T-helper 1 cell (primary cell): ENCODE measurements at regions not wholly inside any gene's neighbourhood (a gene's known extent, or its start where the extent isn't known, plus 50 kb on each side); places are given as distances from the start of the nearest gene placed in this dataset.
"Not testable (repeated sequence)": the region's sequence is repeated elsewhere in the genome, so short reads cannot be mapped to it uniquely, and the experiment has no call there.

Experiments
- DNase-seq, 5 donors: peaks; one replicate each; pipeline ENCODE4 v3.0.0-alpha.2; 2012 to 2020

- no peak for DNase-seq
These were observed 152.8 kb downstream of the FSIP2 start for GRCh38 chr2:185891403-185891802.

DNA sequence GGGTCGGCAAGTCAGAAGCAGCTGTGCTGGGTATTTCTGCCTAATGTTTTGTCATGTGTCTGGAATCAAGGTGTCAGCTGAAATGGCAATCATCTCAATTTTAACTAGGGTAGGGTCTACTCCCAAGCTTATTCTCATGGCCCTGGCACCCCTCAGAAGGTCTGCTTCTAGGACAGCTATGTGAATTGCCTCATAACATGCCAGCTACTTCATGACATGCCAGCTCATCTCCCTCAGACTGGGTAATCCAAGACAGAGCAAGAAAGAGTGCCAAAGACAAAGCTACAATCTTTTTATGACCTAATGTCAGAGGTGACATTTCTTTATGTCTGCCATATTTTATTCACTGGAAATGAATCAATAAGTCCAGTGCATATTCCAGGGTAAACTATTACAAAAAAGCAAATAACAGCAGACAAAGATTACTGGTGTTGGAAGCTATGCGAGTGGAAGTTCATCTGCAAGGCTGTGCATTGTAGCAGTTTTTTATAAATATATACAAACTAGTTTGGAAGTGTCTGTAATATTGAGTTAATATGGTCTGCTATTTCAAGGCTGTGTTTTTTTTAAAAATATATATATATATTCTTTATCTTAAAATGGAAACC lies 153.3 kb downstream of the FSIP2 start:
- DNase-seq, result no peak

DNA sequence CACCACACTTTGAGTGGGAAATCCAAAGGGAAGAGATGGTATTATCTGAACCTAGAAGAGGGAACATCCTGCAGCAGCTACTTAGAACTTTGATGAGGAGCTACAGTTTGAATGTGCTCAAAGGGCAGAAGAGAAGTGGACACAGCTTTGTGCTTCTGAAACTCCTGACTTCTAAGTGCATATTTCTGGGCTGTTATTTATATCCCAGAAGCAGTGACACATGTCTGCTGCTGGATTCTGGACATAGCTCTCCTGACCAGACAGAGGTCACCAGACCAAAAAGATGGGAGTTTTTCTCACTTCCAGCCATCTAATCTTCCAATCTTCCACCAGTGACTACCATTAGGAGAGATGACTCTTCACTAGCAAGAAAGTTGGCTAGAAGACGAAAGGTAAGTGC lies 153.9 kb downstream of the FSIP2 start:
- DNase-seq, result no peak

DNA sequence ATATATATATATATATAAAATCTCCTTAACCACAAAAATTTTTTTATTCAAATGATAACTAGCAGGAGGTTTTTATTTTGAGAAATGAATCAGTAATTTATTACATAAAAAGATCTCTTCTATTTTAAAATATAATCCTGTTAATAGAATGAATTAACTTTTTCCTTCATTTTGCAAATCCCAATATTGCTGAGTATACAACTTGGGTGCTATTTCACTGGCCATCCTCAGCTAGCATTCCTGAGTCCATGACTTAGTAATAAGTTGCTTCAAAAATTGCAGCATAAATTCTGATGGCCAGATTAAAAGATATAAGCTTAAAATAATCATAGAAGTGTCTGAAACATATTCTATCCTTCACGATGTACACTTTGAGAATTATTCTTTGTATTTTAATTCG lies 155.6 kb downstream of the FSIP2 start:
- no peak for DNase-seq

GRCh38 chr2:185895828-185896693 lies 157.5 kb downstream of the FSIP2 start:
- no peak for DNase-seq

DNA sequence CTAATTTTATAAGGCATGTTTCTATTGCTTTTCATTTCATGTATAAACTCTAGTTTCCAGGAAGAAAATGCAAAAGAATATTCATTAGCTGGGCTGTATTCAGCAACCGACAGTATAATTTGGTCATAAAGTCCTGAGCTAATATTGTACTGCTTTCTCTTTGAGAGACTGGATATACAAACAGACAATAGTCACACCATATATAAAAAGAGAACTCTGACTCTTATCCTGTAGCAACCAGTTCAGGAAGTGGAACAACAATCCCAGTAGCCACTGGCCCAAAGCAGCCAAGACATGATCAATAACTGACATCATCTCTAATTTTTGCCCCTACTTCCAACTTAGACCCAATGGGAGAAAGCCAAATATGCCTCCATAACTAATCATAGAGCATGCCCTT lies 160.8 kb downstream of the FSIP2 start:
- DNase-seq, result no peak

DNA sequence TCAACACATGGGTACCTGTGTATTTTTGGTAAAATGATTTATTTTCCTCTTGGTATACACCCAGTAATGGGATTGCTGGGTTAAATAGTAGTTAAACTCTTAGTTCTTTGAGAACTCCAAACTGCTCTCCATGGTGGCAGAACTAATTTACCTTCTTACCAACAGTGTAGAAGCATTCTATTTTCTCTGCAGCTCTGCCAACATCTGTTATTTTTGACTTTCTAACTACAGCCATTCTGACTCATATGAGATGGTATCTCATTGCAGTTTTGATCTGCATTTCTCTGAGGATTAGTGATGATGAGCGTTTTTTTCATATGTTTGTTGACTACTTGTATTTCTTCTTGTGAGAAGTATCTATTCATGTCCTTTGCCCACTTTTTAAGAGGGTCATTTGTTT lies 180.6 kb downstream of the FSIP2 start:
- no peak for DNase-seq

- DNase-seq, result no peak
These were observed 182.6 kb downstream of the FSIP2 start for GRCh38 chr2:185921048-185921756.

DNA sequence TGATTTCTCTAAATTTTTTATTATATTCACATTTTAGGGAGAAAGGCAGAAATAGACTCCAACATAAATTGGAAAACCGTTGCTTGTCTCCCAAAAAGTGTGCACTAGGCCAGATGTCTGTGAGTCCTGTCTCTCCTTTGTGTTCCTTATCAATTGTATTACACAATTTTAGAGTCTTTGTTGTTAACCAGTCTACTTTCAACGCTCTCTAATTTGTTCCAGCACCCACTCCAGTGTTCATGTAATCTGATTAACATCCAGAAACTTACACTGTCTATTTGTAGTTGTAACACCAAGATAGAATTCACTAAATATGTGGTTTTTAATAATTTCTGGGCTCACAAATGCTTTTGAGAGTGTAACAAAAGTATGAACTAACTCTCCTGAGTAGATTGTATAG lies 195.6 kb downstream of the FSIP2 start:
- no peak for DNase-seq

DNA sequence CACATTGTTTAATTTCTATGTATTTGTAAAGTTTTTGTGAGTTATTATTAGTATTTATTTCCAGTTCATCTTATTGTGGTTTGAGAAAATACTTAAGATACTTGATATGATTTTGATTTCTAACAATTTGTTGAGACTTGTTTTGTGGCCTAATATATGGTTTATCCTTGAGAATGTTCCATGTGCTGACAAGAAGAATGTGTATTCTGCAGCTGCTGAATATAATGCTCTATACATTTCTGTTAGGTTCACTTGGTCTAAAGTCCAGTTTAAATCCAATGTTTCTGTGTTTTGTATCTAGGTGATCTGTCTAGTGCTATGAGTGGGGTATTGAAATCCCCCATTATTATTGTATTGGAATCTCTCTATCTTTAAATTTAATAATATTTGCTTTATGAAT lies 201.3 kb downstream of the FSIP2 start:
- no peak for DNase-seq

- no peak for DNase-seq
These were observed 204.3 kb downstream of the FSIP2 start for GRCh38 chr2:185942855-185943254.

- DNase-seq, result no peak
These were observed 209.1 kb downstream of the FSIP2 start for GRCh38 chr2:185947722-185948121.

DNA sequence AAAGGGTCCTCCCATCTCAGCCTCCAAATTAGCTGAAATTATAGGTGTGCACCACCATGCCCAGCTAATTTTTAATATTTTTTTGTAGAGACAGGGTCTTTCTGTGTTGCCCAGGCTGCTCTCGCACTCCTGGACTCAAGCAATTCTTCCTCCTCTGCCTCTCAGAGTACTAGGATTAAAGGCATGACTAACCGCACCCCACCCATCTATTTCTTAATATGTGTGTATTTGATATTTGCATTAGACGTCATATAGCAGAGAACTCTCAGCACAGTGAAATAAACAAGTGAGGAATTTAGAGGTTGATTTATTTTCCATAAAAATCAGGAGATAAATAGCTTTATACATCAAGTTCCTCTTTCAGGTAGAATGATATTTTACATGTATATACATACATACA lies 213.5 kb downstream of the FSIP2 start:
- DNase-seq, result no peak

DNA sequence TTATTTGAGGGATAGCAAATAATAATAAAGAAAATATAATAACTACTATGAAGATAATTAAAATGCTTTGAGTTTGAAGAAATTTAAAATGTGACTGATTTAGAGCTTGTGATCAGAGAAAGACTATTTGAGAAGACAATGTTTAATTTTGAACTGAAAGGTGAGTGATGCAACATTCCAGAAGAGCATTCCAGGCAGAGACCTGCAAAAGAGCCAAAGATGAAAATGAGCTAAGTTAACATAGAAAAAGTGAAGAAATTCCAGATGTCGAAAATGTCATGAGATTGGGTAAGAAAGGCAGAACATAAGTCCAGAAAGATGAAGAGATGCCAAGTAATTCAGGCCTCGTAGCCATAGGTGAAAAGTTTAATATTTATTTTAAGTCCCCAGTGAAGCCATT lies 215.8 kb downstream of the FSIP2 start:
- DNase-seq, result no peak

DNA sequence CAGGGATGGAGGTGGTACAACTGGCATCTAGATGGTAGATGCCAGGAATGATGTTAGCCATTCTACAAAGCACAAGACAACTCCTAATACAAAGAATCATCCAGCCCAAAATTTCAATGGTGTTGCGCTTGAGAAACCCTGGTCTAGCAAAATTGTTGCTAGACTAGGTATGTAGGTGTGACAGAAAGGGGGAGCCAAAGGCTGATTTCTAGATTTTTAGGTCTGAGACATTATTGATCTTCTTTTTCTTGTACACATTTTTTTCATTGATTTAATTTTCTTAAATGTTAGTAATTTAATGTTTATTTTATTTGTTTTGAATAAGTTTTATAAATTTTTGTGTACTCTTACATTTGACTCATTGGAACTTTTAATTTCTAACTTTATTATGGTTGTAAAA lies 216.4 kb downstream of the FSIP2 start:
- DNase-seq, result no peak

GRCh38 chr2:185967335-185967734 lies 228.7 kb downstream of the FSIP2 start:
- DNase-seq, result no peak

- no peak for DNase-seq
These were observed 231.7 kb downstream of the FSIP2 start for GRCh38 chr2:185970148-185970852.

DNA sequence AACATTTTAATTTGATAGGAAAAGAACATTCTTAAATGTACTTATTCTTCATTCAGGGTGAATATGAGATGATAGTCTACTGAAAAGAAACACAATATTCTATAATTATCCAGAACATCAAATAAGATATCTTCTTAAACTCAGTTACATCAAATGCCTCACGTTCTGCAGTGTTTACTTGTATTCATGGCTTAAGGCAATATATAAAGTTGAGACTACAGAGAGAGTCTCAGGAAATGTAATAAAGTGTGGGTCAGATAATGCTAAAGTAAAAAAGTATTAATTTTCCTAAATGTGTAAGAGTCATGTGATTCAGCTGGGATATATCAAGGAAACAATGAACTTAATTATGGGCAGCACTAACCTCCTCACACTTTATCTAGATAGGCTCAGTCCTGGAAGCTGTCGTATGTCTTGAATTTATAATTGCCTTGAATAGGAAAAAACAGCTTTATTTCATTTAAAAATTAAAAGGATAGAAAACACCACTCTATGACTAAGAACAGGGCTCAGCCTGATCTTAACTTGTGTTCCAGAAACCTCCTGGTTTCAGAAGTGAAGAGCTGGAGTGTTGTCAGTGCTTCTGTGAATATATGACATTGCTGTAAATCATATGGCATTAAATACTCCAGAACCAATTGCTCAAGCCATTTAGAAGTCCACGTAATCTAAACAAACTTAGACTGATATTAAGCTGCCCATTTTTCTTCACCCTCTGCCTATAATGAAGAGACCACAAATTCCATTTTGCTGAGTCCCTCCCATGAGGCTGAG lies 240.2 kb downstream of the FSIP2 start:
- DNase-seq, result no peak

GRCh38 chr2:185979546-185980071 lies 241.0 kb downstream of the FSIP2 start:
- no peak for DNase-seq

GRCh38 chr2:185980944-185981343 lies 242.3 kb downstream of the FSIP2 start:
- no peak for DNase-seq

GRCh38 chr2:185984670-185985069 lies 246.1 kb downstream of the FSIP2 start:
- no peak for DNase-seq

DNA sequence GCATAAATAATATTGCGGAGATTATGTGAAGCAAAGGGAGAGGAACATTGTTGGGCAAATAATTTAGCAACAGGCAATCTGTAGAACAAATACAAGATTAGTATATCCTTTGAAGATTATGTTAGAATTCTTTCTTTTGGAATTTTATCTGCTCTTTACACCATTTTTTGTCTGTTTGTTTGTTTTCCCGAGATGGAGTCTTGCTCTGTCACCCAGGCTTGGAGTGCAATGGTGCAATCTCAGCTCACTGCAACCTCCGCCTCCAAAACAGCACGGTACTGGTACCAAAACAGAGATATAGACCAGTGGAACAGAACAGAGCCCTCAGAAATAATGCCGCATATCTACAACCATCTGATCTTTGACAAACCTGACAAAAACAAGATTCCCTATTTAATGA lies 250.3 kb downstream of the FSIP2 start:
- not testable (repeated sequence) for DNase-seq
